H9 (cell line): ENCODE measurements at regions not wholly inside any gene's neighbourhood (a gene's known extent, or its start where the extent isn't known, plus 50 kb on each side); places are given as distances from the start of the nearest gene placed in this dataset.

Source experiments
- DNase-seq: peaks from one replicate; pipeline ENCODE4 v3.0.0-alpha.2; 2017
- H2AFZ ChIP-seq: one replicate; pipeline ENCODE4 v1.6.1; 2013; ENCODE audit warnings: mild to moderate bottlenecking, low read length, control low read depth, moderate library complexity
- H2AK5ac ChIP-seq: 2 replicates; pipeline ENCODE4 v1.6.1; 2013; ENCODE audit warnings: low read length, control low read depth, mixed read lengths; ENCODE audit not compliant: insufficient read length
- H2BK120ac ChIP-seq: one replicate; pipeline ENCODE4 v1.6.1; 2013; ENCODE audit warnings: low read depth, mild to moderate bottlenecking, low read length, control low read depth, inconsistent platforms; ENCODE audit not compliant: poor library complexity, severe bottlenecking
- H2BK12ac ChIP-seq: 2 replicates; pipeline ENCODE4 v1.6.1; 2013; ENCODE audit warnings: low read length, control low read depth, mixed read lengths, low read depth; ENCODE audit not compliant: insufficient read length
- H2BK15ac ChIP-seq: 2 replicates; pipeline ENCODE4 v1.6.1; 2013; ENCODE audit warnings: low read depth, low read length, control low read depth
- H2BK20ac ChIP-seq: one replicate; pipeline ENCODE4 v1.6.1; 2013; ENCODE audit warnings: low read depth, mild to moderate bottlenecking, low read length, control low read depth, inconsistent platforms; ENCODE audit not compliant: poor library complexity, severe bottlenecking
- H2BK5ac ChIP-seq: 2 replicates; pipeline ENCODE4 v1.6.1; 2013; ENCODE audit warnings: low read length, control low read depth, mixed read lengths; ENCODE audit not compliant: insufficient read length
- H3K14ac ChIP-seq: 2 replicates; pipeline ENCODE4 v1.6.1; 2013; ENCODE audit warnings: low read length, control low read depth; ENCODE audit not compliant: insufficient read depth
- H3K18ac ChIP-seq: 2 replicates; pipeline ENCODE4 v1.6.1; 2013; ENCODE audit warnings: low read depth, mild to moderate bottlenecking, mixed read lengths, low read length, control low read depth; ENCODE audit not compliant: insufficient read length
- H3K23ac ChIP-seq: 2 replicates; pipeline ENCODE4 v1.6.1; 2013; ENCODE audit warnings: low read length, control low read depth, mixed read lengths, low read depth; ENCODE audit not compliant: insufficient read length
- H3K23me2 ChIP-seq: 2 replicates; pipeline ENCODE4 v1.6.1; 2013; ENCODE audit warnings: low read depth, mild to moderate bottlenecking, mixed read lengths, low read length, control low read depth; ENCODE audit not compliant: insufficient read length, poor library complexity, severe bottlenecking
- H3K27ac ChIP-seq: 2 replicates; pipeline ENCODE4 v1.5.1; 2013; ENCODE audit warnings: low read length, control low read depth, mixed read lengths, low read depth; ENCODE audit not compliant: insufficient read length
- H3K27me3 ChIP-seq: 2 replicates; pipeline ENCODE4 v1.6.1; 2013; ENCODE audit warnings: low read length, control low read depth, inconsistent platforms; ENCODE audit not compliant: insufficient read depth
- H3K4ac ChIP-seq: 2 replicates; pipeline ENCODE4 v1.6.1; 2013; ENCODE audit warnings: low read depth, mild to moderate bottlenecking, control low read depth, inconsistent platforms, low read length, moderate library complexity
- H3K4me1 ChIP-seq: 2 replicates; pipeline ENCODE4 v1.6.1; 2013; ENCODE audit warnings: low read length, control low read depth, inconsistent platforms; ENCODE audit not compliant: insufficient read depth
- H3K4me2 ChIP-seq: 2 replicates; pipeline ENCODE4 v1.6.1; 2013; ENCODE audit warnings: low read length, control low read depth, mixed read lengths; ENCODE audit not compliant: insufficient read length, insufficient read depth
- H3K56ac ChIP-seq: 2 replicates; pipeline ENCODE4 v1.6.1; 2013; ENCODE audit warnings: low read depth, mild to moderate bottlenecking, mixed read lengths, low read length, control low read depth; ENCODE audit not compliant: insufficient read length
- H3K79me1 ChIP-seq: 2 replicates; pipeline ENCODE4 v1.6.1; 2013; ENCODE audit warnings: low read depth, mild to moderate bottlenecking, moderate library complexity, low read length, control low read depth, inconsistent platforms; ENCODE audit not compliant: insufficient read depth, poor library complexity, severe bottlenecking
- H3K79me2 ChIP-seq: 2 replicates; pipeline ENCODE4 v1.6.1; 2013; ENCODE audit warnings: low read length, control low read depth, inconsistent platforms; ENCODE audit not compliant: insufficient read depth
- H3K9ac ChIP-seq: 2 replicates; pipeline ENCODE4 v1.6.1; 2013; ENCODE audit warnings: low read length, control low read depth, mixed read lengths; ENCODE audit not compliant: insufficient read length; ENCODE audit errors: extremely low read depth
- H3K9me3 ChIP-seq: one replicate; pipeline ENCODE4 v1.6.1; 2013; ENCODE audit warnings: low read depth, low read length, inconsistent platforms; ENCODE audit not compliant: control insufficient read depth
- H3T11ph ChIP-seq: one replicate; pipeline ENCODE4 v1.6.1; 2013; ENCODE audit warnings: mild to moderate bottlenecking, low read length, control low read depth, inconsistent platforms
- H4K20me1 ChIP-seq: one replicate; pipeline ENCODE4 v1.6.1; 2013; ENCODE audit not compliant: control insufficient read depth, insufficient read length, insufficient read depth
- H4K5ac ChIP-seq: 2 replicates; pipeline ENCODE4 v1.6.1; 2013; ENCODE audit warnings: low read depth, mild to moderate bottlenecking, mixed read lengths, low read length, control low read depth; ENCODE audit not compliant: insufficient read length
- H4K8ac ChIP-seq: replicated peaks from 2 replicates; pipeline ENCODE4 v1.6.1; 2013; ENCODE audit warnings: low read length, control low read depth, mixed read lengths, low read depth; ENCODE audit not compliant: insufficient read length
- H4K91ac ChIP-seq: 2 replicates; pipeline ENCODE4 v1.6.1; 2013; ENCODE audit warnings: low read depth, mild to moderate bottlenecking, moderate library complexity, mixed read lengths, low read length, control low read depth; ENCODE audit not compliant: insufficient read length
- H3K27ac Mint-ChIP-seq, 3 experiments: 2 replicates in 2 of 3; 3 replicates in 1 of 3; pipeline ENCODE4 v1.8.0; 2020 to 2021; ENCODE audit warnings: mixed read lengths in 3 of 3, mild to moderate bottlenecking in 1 of 3, moderate library complexity in 1 of 3
- H3K27me3 Mint-ChIP-seq: 2 replicates; pipeline ENCODE4 v1.8.0; 2021; ENCODE audit warnings: low read depth, mild to moderate bottlenecking, moderate library complexity, mixed read lengths
- H3K36me3 Mint-ChIP-seq, 3 experiments: 2 replicates in 2 of 3; 3 replicates in 1 of 3; pipeline ENCODE4 v1.8.0; 2020 to 2021; ENCODE audit warnings: low read depth in 3 of 3, mixed read lengths in 3 of 3; ENCODE audit not compliant: insufficient read depth in 1 of 3
- H3K4me1 Mint-ChIP-seq, 2 experiments: 2 replicates each; pipeline ENCODE4 v1.8.0; 2020; ENCODE audit warnings: mixed read lengths in 2 of 2
- H3K4me3 Mint-ChIP-seq, 2 experiments: 2 replicates in 1 of 2; 3 replicates in 1 of 2; pipeline ENCODE4 v1.8.0; 2020 to 2021; ENCODE audit warnings: mild to moderate bottlenecking in 2 of 2, mixed read lengths in 2 of 2, moderate library complexity in 1 of 2
- H3K9me3 Mint-ChIP-seq, 2 experiments: 2 replicates in 1 of 2; 3 replicates in 1 of 2; pipeline ENCODE4 v1.8.0; 2020; ENCODE audit warnings: mild to moderate bottlenecking in 2 of 2, mixed read lengths in 2 of 2, moderate library complexity in 1 of 2
- whole genome bisulfite sequencing: extraction: QIAGEN DNeasy Blood & Tissue Kit; methylation state at CpG from one replicate; pipeline ENCODE4 v1.1.7; 2013; ENCODE audit warnings: missing lambda C conversion rate, low lambda C conversion rate, mixed read lengths; ENCODE audit not compliant: insufficient read length; ENCODE audit errors: extremely low coverage; 5-methylcytosine and 5-hydroxymethylcytosine counted together
- TF ChIP-seq, protein P1 (sequence below): fragments of 200-600 bp; sonication (generic); conservative IDR thresholded peaks from 3 replicates; pipeline ENCODE4 v1.8.0; 2021; ENCODE audit warnings: antibody characterized with exemption, mild to moderate bottlenecking

GRCh38 chr2:5453220-5454050, 238.7 kb upstream of the SOX11 start:
- DNase-seq: no peak
- Histone ChIP-seq H3K23me2 (no peaks in the 10 kb centered on the region), H2AK5ac (no peak overlapping the region), H3T11ph (no peak overlapping the region), H3K18ac (no peak overlapping the region), H3K79me2 (no peaks in the 10 kb centered on the region), H2BK20ac (no peak overlapping the region), H3K79me1 (no peaks in the 10 kb centered on the region), H3K23ac (peak overlapping the region; percentile 21), H2BK12ac (no peak overlapping the region), H3K4ac (no peak overlapping the region), H3K4me2 (no peak overlapping the region), H3K27me3 (no peaks in the 10 kb centered on the region), H3K27ac (no peak overlapping the region), H4K91ac (no peak overlapping the region), H4K5ac (no peak overlapping the region), H3K56ac (no peak overlapping the region), H2BK120ac (no peak overlapping the region), H3K4me1 (peaks cover 3% of the 10 kb centered on the region; the same call in 1 of the 2 replicates), H4K20me1 (no peaks in the 10 kb centered on the region), H2BK5ac (no peak overlapping the region), H2AFZ (no peak overlapping the region), H3K9me3 (no peaks in the 10 kb centered on the region), H2BK15ac (no peak overlapping the region), H3K14ac (peak overlapping the region; percentile 69; the same call in 1 of the 2 replicates), H4K8ac (no peak overlapping the region), H3K9ac (no peak overlapping the region)
- Mint-ChIP-seq H3K4me1 (peaks cover 9% of the 10 kb centered on the region in 2 experiments), H3K36me3 (no peaks in the 10 kb centered on the region), H3K9me3 (no peaks in the 10 kb centered on the region), H3K27ac (peak overlapping the region in 1 of 3 experiments; percentile 34; a peak in 2 of 7 replicates), H3K4me3 (no peak overlapping the region; a peak in 1 of 5 replicates), H3K27me3 (peaks cover 2% of the 10 kb centered on the region; the same call in 1 of the 2 replicates)
- WGBS: no CpG with 5 or more reads among the region's 23 CpGs
- TF ChIP-seq, protein P1, sequence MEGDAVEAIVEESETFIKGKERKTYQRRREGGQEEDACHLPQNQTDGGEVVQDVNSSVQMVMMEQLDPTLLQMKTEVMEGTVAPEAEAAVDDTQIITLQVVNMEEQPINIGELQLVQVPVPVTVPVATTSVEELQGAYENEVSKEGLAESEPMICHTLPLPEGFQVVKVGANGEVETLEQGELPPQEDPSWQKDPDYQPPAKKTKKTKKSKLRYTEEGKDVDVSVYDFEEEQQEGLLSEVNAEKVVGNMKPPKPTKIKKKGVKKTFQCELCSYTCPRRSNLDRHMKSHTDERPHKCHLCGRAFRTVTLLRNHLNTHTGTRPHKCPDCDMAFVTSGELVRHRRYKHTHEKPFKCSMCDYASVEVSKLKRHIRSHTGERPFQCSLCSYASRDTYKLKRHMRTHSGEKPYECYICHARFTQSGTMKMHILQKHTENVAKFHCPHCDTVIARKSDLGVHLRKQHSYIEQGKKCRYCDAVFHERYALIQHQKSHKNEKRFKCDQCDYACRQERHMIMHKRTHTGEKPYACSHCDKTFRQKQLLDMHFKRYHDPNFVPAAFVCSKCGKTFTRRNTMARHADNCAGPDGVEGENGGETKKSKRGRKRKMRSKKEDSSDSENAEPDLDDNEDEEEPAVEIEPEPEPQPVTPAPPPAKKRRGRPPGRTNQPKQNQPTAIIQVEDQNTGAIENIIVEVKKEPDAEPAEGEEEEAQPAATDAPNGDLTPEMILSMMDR: no peak
